Heart left ventricle (tissue), 16 donors: ENCODE measurements at regions not wholly inside any gene's neighbourhood (a gene's known extent, or its start where the extent isn't known, plus 50 kb on each side); places are given as distances from the start of the nearest gene placed in this dataset.

Experiments
- ATAC-seq, 4 donors: fragments of 200-7000 bp; cut with Tn5 transposase; one replicate each; pipeline ENCODE4 v1.9.1; 2020 to 2022; ENCODE audit warnings: moderate library complexity in 4 of 4, mild to moderate bottlenecking in 3 of 4, moderate number of reproducible peaks in 1 of 4
- DNase-seq, 5 donors: peaks; one replicate each; pipeline ENCODE4 v3.0.0-alpha.2; 2020
- H3K27ac ChIP-seq, 12 donors: fragments of 200-600 bp; sonication (generic) in 4 of 12; one replicate each; pipeline versions ENCODE4 v1.5.0 to v1.8.0; 2016 to 2022; ENCODE audit warnings: mild to moderate bottlenecking in 2 of 12
- H3K27me3 ChIP-seq, 9 donors: fragments of 200-600 bp; sonication (generic) in 2 of 9; one replicate each; pipeline versions ENCODE4 v1.5.1 to v1.8.0; 2016 to 2022; ENCODE audit warnings: mild to moderate bottlenecking in 3 of 9
- H3K36me3 ChIP-seq, 9 donors: fragments of 200-600 bp; sonication (generic) in 2 of 9; one replicate each; pipeline versions ENCODE4 v1.5.0 to v1.8.0; 2018 to 2022; ENCODE audit warnings: mild to moderate bottlenecking in 2 of 9
- H3K4me1 ChIP-seq, 12 donors: fragments of 200-600 bp; sonication (generic) in 4 of 12; one replicate each; pipeline versions ENCODE4 v1.5.0 to v1.8.0; 2016 to 2022; ENCODE audit warnings: mild to moderate bottlenecking in 3 of 12
- H3K4me3 ChIP-seq, 12 donors: fragments of 200-600 bp; sonication (generic) in 4 of 12; one replicate each; pipeline versions ENCODE4 v1.5.0 to v1.8.0; 2017 to 2022; ENCODE audit warnings: mild to moderate bottlenecking in 9 of 12, moderate library complexity in 4 of 12
- H3K9me3 ChIP-seq, 12 donors: fragments of 200-600 bp; sonication (generic) in 4 of 12; one replicate each; pipeline versions ENCODE4 v1.5.0 to v1.8.0; 2016 to 2022; ENCODE audit warnings: mild to moderate bottlenecking in 1 of 12
- CTCF ChIP-seq, 12 donors: fragments of 200-600 bp; sonication (generic) in 4 of 12; IDR thresholded peaks; one replicate each; pipeline versions ENCODE4 v1.5.0 to v1.8.0; 2018 to 2022; ENCODE audit warnings: antibody characterized with exemption in 12 of 12, mild to moderate bottlenecking in 5 of 12
- POLR2A ChIP-seq, 2 donors: fragments of 450-650 bp; IDR thresholded peaks; one replicate each; pipeline ENCODE4 v1.6.1; 2017; ENCODE audit warnings: antibody characterized with exemption in 2 of 2, mild to moderate bottlenecking in 2 of 2, moderate library complexity in 2 of 2
- WGBS, 4 donors: extraction: QIAGEN DNeasy Blood & Tissue Kit in 2 of 4; methylation state at CpG; one replicate each; pipeline versions ENCODE4 v1.1.5 to v1.1.7; 2013 to 2018; 5-methylcytosine and 5-hydroxymethylcytosine counted together
- intact Hi-C, 10 donors: fragments of 100-400 bp; cut with DNase I; formaldehyde crosslinking; loops; one replicate each; pipeline versions ENCODE4 v1.11.1 to v1.14.2; 2022
- donor health status: ischemic (EF 13 %, LVEDD 7.1; RV severe dilation, severe dysfunction).
- donor health status: healthy with polysubstance abuse.
- donor health status: DM: no; HTN: yes; CAD: no.
- donor health status: DM: no; HTN: no; CAD: no.
- donor health status: ischemic (EF 25% LVEDD 6.9; RV normal size, moderate dysfunction).
- donor health status: ischemic (EF 25% LVEDD 5.7; RV mildly dilated, moderate dysfunction).
- donor health status: healthy.
- donor health status: DM: yes; HTN: yes; CAD: no.
- donor health status: ischemic (EF 35%, LVEDD 5.7; RV mildly dilated, moderate dysfunction).
- donor health status: nonischemic (EF 11% LVEDD 7.7; RV severe dilation, severe dysfunction).
- donor health status: DM: yes; HTN: yes; CAD: no.
- donor health status: PGD.
- donor health status: ischemic (EF 29% LVEDD 5.4; RV normal size, mild dysfunction).
- donor health status: nonischemic (EF 23%, LVEDD 6.1; RV moderate dilation, normal function).

GRCh38 chr12:23197266-23197665 is 572.3 kb downstream of the ETNK1 start:
- ATAC-seq: no peak
- H3K27ac ChIP-seq: peak overlapping the region in 1 of 12 donors; percentile 47
- TF ChIP-seq POLR2A (IDR thresholded peaks at IDR 0.05) (no peak), CTCF (IDR thresholded peaks at IDR 0.05) (no peak)
- H3K9me3 ChIP-seq: peaks cover 0 to 13% (median 0%) of the 10 kb centered on the region in 12 donors
- no peaks in the 10 kb centered on the region for H3K36me3 ChIP-seq
- no peaks in the 10 kb centered on the region for H3K27me3 ChIP-seq
- no peak for DNase-seq
- 76 to 83% (median 78%) methylated on average over 4 of the region's 4 CpGs for WGBS, 4 donors
- no peaks in the 10 kb centered on the region for H3K4me1 ChIP-seq
- no peak overlapping the region for H3K4me3 ChIP-seq
- intact Hi-C loops: no loop called here

DNA sequence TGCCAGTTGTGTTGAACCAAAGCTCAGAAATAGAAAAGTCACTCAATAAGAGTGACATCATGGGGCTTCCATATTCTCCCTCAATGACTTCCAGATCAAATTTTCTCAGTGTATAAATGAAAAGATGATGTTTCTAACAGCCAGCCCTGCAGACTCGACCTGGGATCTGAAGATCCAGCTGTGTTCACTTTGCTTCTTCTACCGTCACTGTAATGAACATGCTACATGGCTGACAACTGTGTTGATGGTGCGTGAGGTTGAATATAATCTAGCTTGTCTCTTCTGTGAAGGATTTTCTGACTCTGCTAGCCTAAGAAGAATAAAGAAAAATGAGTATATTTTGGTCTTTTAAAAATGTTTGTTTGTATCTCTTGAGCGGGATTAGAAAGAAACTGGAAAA is 577.8 kb downstream of the ETNK1 start:
- Histone ChIP-seq H3K4me3 (no peak overlapping the region), H3K27ac (no peak overlapping the region), H3K4me1 (no peaks in the 10 kb centered on the region), H3K27me3 (no peaks in the 10 kb centered on the region), H3K9me3 (peaks cover 0 to 13% (median 0%) of the 10 kb centered on the region in 12 donors), H3K36me3 (no peaks in the 10 kb centered on the region)
- WGBS, 4 donors: 74 to 77% (median 75%) methylated on average over 4 of the region's 4 CpGs
- intact Hi-C loops: loop anchor here in 3 of 10 donors (10.0 kb wide), 2 partner anchors 1392 to 1922 kb away; no protein-coding TSS in a partner anchor
- ATAC-seq (no peak), DNase-seq (no peak)
- no peak for TF ChIP-seq CTCF (IDR thresholded peaks at IDR 0.05)
- TF ChIP-seq POLR2A (IDR thresholded peaks at IDR 0.05): no peak

DNA sequence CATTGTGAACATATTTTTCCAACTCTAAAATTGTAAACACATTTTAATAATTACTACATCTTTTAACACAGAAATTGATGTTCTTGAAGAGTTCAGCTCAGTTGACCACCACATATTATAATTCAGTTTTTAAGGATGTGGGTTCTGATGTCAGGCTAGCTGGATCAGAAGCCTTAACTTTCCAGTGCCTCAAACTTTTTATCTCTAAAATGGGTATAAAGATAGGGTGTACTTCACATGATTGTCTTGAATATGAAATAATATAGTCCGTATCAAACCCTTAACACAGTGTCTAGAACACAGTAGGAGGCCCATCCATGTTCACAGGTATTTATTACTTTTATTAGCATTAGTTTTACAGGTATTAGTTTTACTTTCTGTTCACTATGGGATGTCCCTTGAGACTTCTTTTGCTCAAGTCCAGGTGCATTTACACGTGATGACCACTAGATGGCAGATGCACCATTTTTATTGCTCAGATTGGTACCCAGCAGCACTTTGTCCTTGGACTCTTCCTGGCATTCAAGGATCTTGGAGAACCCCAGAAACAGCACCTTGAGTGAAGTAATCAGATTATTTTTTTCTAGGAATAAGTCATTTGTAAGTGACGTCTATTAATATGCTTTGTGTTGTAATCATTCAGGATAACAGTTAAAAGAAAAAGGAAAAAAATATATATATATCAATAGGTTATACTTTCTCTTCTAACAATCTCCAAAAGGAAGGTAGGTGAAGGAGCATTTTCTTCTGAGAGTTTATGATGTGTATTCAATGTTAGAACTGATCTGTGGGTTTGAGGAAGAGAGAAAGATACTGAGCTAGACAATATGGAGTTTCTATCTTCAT is 580.2 kb downstream of the ETNK1 start:
- Histone ChIP-seq H3K36me3 (no peaks in the 10 kb centered on the region), H3K9me3 (peaks cover 0 to 3% (median 0%) of the 10 kb centered on the region in 12 donors), H3K4me3 (no peak overlapping the region), H3K4me1 (no peaks in the 10 kb centered on the region), H3K27me3 (no peaks in the 10 kb centered on the region), H3K27ac (no peak overlapping the region)
- 12 to 19% (median 15%) methylated on average over 3 of the region's 3 CpGs for WGBS, 4 donors
- peak in 1 of 5 donors; percentile 13 for DNase-seq
- intact Hi-C loops: loop anchor here in 4 of 10 donors (5.0 to 10.0 kb wide), 3 partner anchors 1390 to 1920 kb away; no protein-coding TSS in a partner anchor
- peak; percentile 74 to 96 (median 90) for TF ChIP-seq CTCF (IDR thresholded peaks at IDR 0.05)
- no peak for TF ChIP-seq POLR2A (IDR thresholded peaks at IDR 0.05)
- peak in 2 of 4 donors; percentile 57 to 65 for ATAC-seq

DNA sequence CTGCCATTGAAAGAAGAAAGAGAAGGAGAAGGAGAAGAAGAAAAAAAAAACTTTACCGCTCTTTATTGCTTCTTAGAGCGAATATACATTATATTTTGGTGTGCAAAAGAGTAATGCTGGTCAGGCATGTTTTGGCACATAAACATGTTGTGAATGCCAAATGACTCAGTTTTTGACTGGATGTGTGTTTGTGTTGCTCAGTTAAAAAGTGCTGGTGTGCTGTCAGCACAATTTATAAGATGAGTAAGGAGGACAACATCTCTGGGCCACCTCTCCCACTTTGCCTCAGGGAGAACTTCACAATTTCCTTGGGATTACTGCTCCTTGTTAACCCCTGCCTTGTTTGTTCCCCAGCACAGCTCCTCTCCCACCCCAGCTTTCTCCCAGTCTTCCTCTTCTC is 584.8 kb downstream of the ETNK1 start:
- Histone ChIP-seq H3K27me3 (no peaks in the 10 kb centered on the region), H3K4me1 (no peaks in the 10 kb centered on the region), H3K36me3 (no peaks in the 10 kb centered on the region), H3K27ac (no peak overlapping the region), H3K9me3 (peaks cover 0 to 14% (median under 1%) of the 10 kb centered on the region in 12 donors), H3K4me3 (no peak overlapping the region)
- ATAC-seq: no peak
- WGBS, 4 donors: 39 to 95% (median 94%) methylated on average over 2 of the region's 2 CpGs
- intact Hi-C loops: loop anchor here in 4 of 10 donors (5.0 to 10.0 kb wide), 3 partner anchors 1385 to 1915 kb away; no protein-coding TSS in a partner anchor
- no peak for TF ChIP-seq CTCF (IDR thresholded peaks at IDR 0.05)
- TF ChIP-seq POLR2A (IDR thresholded peaks at IDR 0.05): no peak
- DNase-seq: no peak
